ENCODE measurements at regions not wholly inside any gene's neighbourhood (a gene's known extent, or its start where the extent isn't known, plus 50 kb on each side); places are given as distances from the start of the nearest gene placed in this dataset.

DNA sequence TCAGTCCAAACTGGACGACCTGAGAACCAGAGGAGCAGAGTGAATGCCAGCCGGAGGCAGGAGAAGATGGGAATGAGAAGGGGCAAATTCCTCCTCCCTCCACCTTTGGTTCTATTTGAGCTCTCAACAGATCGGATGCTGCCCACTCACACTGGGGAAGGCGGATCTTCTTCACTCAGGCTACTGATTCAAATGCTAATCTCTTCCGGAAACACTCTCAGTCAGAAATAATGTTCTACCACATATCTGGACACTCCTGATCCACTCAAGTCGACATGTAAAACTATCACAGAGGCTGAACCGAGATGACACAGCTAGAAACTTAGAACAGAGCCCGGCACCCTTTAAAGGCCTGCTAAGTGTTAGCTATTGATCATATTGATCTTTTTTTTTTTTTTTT is 57.4 kb upstream of the GRIN2A start:
- H3K4ac ChIP-seq (replicated peaks; ENCODE audit: insufficient read length, low read depth, low read length), result no peak overlapping the region
- no peaks in the 10 kb centered on the region for H3K79me1 ChIP-seq (ENCODE audit: low read depth, low read length)
- no peak overlapping the region for H4K5ac ChIP-seq (ENCODE audit: insufficient read length, low read depth, low read length)
- no peak overlapping the region for H3K27ac ChIP-seq (ENCODE audit: low read depth, low read length)
- DNase-seq (ENCODE audit: low read depth in 1 of 2, low spot score in 2 of 2) (no peak), FAIRE-seq (no peak)
- H3K23ac ChIP-seq (ENCODE audit: insufficient read length), result no peak overlapping the region
- H3K9me3 ChIP-seq (ENCODE audit: insufficient read depth in 2 of 2, low read depth in 1 of 2, low read length in 1 of 2), result no peaks in the 10 kb centered on the region
- TF ChIP-seq TAF1 (IDR thresholded peaks at IDR 0.05; ENCODE audit: low read depth, low read length) (no peak), GTF2F1 (IDR thresholded peaks at IDR 0.05; ENCODE audit: borderline replicate concordance, low read depth, low read length) (no peak), TBP (IDR thresholded peaks at IDR 0.05; ENCODE audit: low read depth, low read length) (no peak), BACH1 (IDR thresholded peaks at IDR 0.05; ENCODE audit: low read length) (no peak), RXRA (IDR thresholded peaks at IDR 0.05; ENCODE audit: insufficient read depth, low read depth, low read length) (no peak), RNF2 (IDR thresholded peaks at IDR 0.05; ENCODE audit: borderline replicate concordance, low read depth, low read length, missing control alignments, poor library complexity, severe bottlenecking) (no peak), GABPA (IDR thresholded peaks at IDR 0.05; ENCODE audit: borderline replicate concordance, insufficient read depth, low read length) (no peak), PHF8 (conservative IDR thresholded peaks at IDR 0.05; ENCODE audit: low read depth, low read length) (no peak), CHD1 (IDR thresholded peaks at IDR 0.05; ENCODE audit: low read depth, low read length) (no peak), SRF (IDR thresholded peaks at IDR 0.05; ENCODE audit: low read depth, low read length) (no peak)
- no peak overlapping the region for H2AFZ ChIP-seq (ENCODE audit: low read length)
- H2BK20ac ChIP-seq (ENCODE audit: low read length), result no peak overlapping the region
- H3K23me2 ChIP-seq (ENCODE audit: low read depth, low read length), result no peaks in the 10 kb centered on the region
- H3K27me3 ChIP-seq (replicated peaks in 1 of 4; ENCODE audit: control insufficient read depth in 3 of 4, extremely low read depth in 1 of 4, insufficient read depth in 3 of 4, low read length in 3 of 4), result no peaks in the 10 kb centered on the region
- no peak overlapping the region for H3K4me2 ChIP-seq (ENCODE audit: insufficient read depth in 1 of 2, low read depth in 2 of 2, low read length in 2 of 2)
- ChIA-PET CTCF (ENCODE audit: partially characterized antibody) (no interaction called here), POLR2A (ENCODE audit: partially characterized antibody) (no interaction called here)
- H3K4me1 ChIP-seq (replicated peaks in 1 of 4; ENCODE audit: control insufficient read depth in 3 of 4, insufficient read depth in 4 of 4, low read length in 3 of 4), result no peaks in the 10 kb centered on the region; a peak in 1 of 7 replicates
- H3K36me3 ChIP-seq (ENCODE audit: control insufficient read depth in 2 of 4, insufficient read depth in 4 of 4, low read length in 3 of 4), result no peaks in the 10 kb centered on the region
- H3K18ac ChIP-seq (ENCODE audit: extremely low read depth, low read length), result no peak overlapping the region
- no peak overlapping the region for H4K8ac ChIP-seq (ENCODE audit: extremely low read depth, insufficient read depth, low read length)
- H3K14ac ChIP-seq (ENCODE audit: insufficient read length), result no peak overlapping the region
- H2BK15ac ChIP-seq (ENCODE audit: low read length), result no peak overlapping the region
- H4K20me1 ChIP-seq (replicated peaks in 1 of 2; ENCODE audit: control insufficient read depth in 1 of 2, insufficient read depth in 2 of 2, low read length in 2 of 2), result no peaks in the 10 kb centered on the region
- no peak overlapping the region; the same call in 1 of the 2 replicates for H2BK12ac ChIP-seq (ENCODE audit: low read depth, low read length)
- no peak overlapping the region for H3K9ac ChIP-seq (replicated peaks in 1 of 4; ENCODE audit: extremely low read depth in 1 of 4, low read depth in 3 of 4, low read length in 3 of 4)
- no peak overlapping the region for H2BK120ac ChIP-seq (replicated peaks; ENCODE audit: low read depth, low read length)
- no peak overlapping the region for H4K91ac ChIP-seq (replicated peaks; ENCODE audit: insufficient read length, low read length)
- WGBS, 2 experiments (ENCODE audit: extremely low coverage in 1 of 2, insufficient coverage in 1 of 2, insufficient read length in 1 of 2, insufficient replicate concordance in 2 of 2, low coverage in 1 of 2, low lambda C conversion rate in 2 of 2, missing lambda C conversion rate in 1 of 2), result 78% methylated on average over 8 of the region's 8 CpGs; no CpG with 5 or more reads in 1 of the 2 experiments
- H3K4me3 ChIP-seq (ENCODE audit: extremely low read depth in 1 of 4, insufficient read depth in 2 of 4, low read depth in 3 of 4, low read length in 4 of 4), result no peak overlapping the region
- H2AK5ac ChIP-seq (ENCODE audit: low read depth, low read length), result no peak overlapping the region
- no peak overlapping the region for H3K56ac ChIP-seq (replicated peaks; ENCODE audit: insufficient read length, low read depth, low read length)
- no peak overlapping the region for H2BK5ac ChIP-seq (ENCODE audit: low read depth, low read length)
- no peaks in the 10 kb centered on the region for H3K79me2 ChIP-seq (ENCODE audit: control insufficient read depth in 1 of 2, insufficient read depth in 2 of 2, low read length in 2 of 2)

All from H1 (cell line).